Ovary (tissue), 7 donors: ENCODE measurements at regions not wholly inside any gene's neighbourhood (a gene's known extent, or its start where the extent isn't known, plus 50 kb on each side); places are given as distances from the start of the nearest gene placed in this dataset.

Experiments
- DNase-seq, 5 donors: peaks; one replicate each; pipeline ENCODE4 v3.0.0-alpha.2; 2019 to 2020
- H3K27ac ChIP-seq, 2 donors: fragments of 200-600 bp; one replicate each; pipeline versions ENCODE4 v1.5.1 to v1.8.0; 2019 to 2022
- H3K27me3 ChIP-seq: fragments of 200-600 bp; one replicate; pipeline ENCODE4 v1.8.0; 2022
- H3K36me3 ChIP-seq: fragments of 200-600 bp; sonication (generic); one replicate; pipeline ENCODE4 v1.5.1; 2019
- H3K4me1 ChIP-seq: one replicate; pipeline ENCODE4 v1.8.1; 2013; ENCODE audit warnings: mild to moderate bottlenecking, moderate library complexity; ENCODE audit not compliant: insufficient read depth
- H3K4me3 ChIP-seq: fragments of 200-600 bp; sonication (generic); one replicate; pipeline ENCODE4 v1.5.1; 2017
- H3K9me3 ChIP-seq, 2 donors: fragments of 200-600 bp in 1 of 2; sonication (generic) in 1 of 2; one replicate each; pipeline versions ENCODE4 v1.5.1 to v1.8.1; 2013 to 2019; ENCODE audit warnings: mild to moderate bottlenecking in 1 of 2, moderate library complexity in 1 of 2
- EP300 ChIP-seq: sonication (generic); formaldehyde crosslinking; IDR thresholded peaks from one replicate; pipeline ENCODE4 v1.6.1; 2017; ENCODE audit warnings: antibody characterized with exemption
- POLR2A ChIP-seq: fragments of 450-650 bp; IDR thresholded peaks from one replicate; pipeline ENCODE4 v1.6.1; 2017; ENCODE audit warnings: antibody characterized with exemption, mild to moderate bottlenecking, moderate library complexity
- WGBS, 3 donors: extraction: QIAGEN DNeasy Blood & Tissue Kit in 1 of 3; methylation state at CpG; one replicate each; pipeline versions ENCODE4 v1.1.5 to v1.1.7; 2013 to 2017; 5-methylcytosine and 5-hydroxymethylcytosine counted together
- intact Hi-C, 4 donors: fragments of 100-400 bp; cut with DNase I; formaldehyde crosslinking; loops; one replicate each; pipeline versions ENCODE4 v1.11.0 to v1.15.1; 2022 to 2023
- TF ChIP-seq, protein P1 (sequence below), 3 donors: fragments of 450-650 bp in 2 of 3; fragments of 200-600 bp in 1 of 3; IDR thresholded peaks; one replicate each; pipeline versions ENCODE4 v1.5.1 to v1.8.0; 2016 to 2022; ENCODE audit warnings: antibody characterized with exemption in 3 of 3, mild to moderate bottlenecking in 1 of 3
- donor health status: DM: no; HTN: no; CAD: no; lungs with moderate emphysema.
- donor health status: DM: no; HTN: no; CAD: no.
- donor health status: Bipolar disorder and iron deficiency.
- donor health status: DM: no; HTN: no; CAD: no.
- donor health status: DM: yes; HTN: yes; CAD: no.

DNA sequence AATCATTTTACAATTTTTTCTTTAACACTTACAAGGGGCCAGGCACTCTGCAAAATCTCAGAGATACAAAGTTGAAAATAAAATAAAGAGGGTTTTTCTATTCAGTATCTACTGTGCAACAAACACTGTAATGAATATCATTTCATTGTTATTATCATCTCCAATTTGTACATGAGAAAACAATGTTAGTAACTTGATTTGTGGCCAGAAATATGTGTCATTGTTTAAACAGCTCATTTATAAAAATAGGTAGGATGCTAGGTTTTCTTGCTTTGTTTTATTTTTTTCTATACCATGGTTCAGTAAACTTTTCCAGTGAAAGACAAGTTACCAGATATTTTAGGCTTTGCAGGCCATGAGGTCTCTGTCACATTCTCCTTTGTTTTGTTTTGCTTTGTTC, 318.1 kb upstream of the UBE2E2 start:
- no peak overlapping the region for H3K4me3 ChIP-seq
- TF ChIP-seq, protein P1, sequence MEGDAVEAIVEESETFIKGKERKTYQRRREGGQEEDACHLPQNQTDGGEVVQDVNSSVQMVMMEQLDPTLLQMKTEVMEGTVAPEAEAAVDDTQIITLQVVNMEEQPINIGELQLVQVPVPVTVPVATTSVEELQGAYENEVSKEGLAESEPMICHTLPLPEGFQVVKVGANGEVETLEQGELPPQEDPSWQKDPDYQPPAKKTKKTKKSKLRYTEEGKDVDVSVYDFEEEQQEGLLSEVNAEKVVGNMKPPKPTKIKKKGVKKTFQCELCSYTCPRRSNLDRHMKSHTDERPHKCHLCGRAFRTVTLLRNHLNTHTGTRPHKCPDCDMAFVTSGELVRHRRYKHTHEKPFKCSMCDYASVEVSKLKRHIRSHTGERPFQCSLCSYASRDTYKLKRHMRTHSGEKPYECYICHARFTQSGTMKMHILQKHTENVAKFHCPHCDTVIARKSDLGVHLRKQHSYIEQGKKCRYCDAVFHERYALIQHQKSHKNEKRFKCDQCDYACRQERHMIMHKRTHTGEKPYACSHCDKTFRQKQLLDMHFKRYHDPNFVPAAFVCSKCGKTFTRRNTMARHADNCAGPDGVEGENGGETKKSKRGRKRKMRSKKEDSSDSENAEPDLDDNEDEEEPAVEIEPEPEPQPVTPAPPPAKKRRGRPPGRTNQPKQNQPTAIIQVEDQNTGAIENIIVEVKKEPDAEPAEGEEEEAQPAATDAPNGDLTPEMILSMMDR (IDR thresholded peaks at IDR 0.05) = no peak
- no peak for TF ChIP-seq POLR2A
- no peak for TF ChIP-seq EP300
- H3K4me1 ChIP-seq = peaks cover 5% of the 10 kb centered on the region
- H3K27me3 ChIP-seq = no peaks in the 10 kb centered on the region
- no peaks in the 10 kb centered on the region for H3K9me3 ChIP-seq
- no peak for DNase-seq
- no peaks in the 10 kb centered on the region for H3K36me3 ChIP-seq
- H3K27ac ChIP-seq = no peak overlapping the region
- intact Hi-C loops = no loop called here

DNA sequence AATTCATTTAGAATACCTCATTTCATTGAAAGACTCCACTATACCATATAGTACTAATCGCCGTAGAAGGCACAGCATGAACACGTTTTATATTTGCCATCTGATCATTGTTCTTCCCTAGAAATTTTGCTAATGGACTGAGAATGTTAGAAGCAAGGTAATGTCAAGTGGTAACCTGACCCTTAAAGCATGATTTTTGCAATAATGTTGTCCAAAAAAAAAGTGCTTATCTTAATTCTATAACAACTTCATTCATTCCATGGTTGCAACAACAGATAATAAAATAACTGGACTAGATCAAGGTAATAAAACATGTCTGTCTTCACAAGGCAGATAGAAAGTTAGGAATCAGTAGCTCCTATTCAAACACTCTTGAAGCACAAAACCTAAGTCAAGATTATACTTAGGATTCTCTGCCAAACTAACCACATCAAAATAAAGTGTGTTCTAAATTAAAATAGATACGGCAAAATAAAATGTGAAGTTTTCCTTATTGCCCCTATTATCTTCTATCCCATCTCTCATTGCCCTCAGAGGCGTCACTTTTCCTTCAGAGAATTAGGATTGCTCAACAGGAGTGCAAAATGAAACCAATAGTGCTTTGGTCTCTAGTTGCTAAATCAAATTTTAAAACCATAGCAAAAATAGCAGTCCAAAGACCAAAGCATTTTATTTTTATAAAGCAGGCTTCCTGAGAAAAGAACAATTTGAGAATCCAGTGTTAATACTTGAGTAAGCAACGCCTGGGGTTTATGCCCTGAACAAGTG, 317.4 kb upstream of the UBE2E2 start:
- H3K4me3 ChIP-seq = no peak overlapping the region
- H3K27ac ChIP-seq = no peak overlapping the region
- 82 to 85% (median 84%) methylated on average over 6 of the region's 6 CpGs for WGBS, 3 donors
- no peak for TF ChIP-seq POLR2A
- no peak for TF ChIP-seq EP300
- TF ChIP-seq, protein P1 (IDR thresholded peaks at IDR 0.05) = no peak
- H3K36me3 ChIP-seq = no peaks in the 10 kb centered on the region
- intact Hi-C loops = no loop called here
- no peak for DNase-seq
- no peaks in the 10 kb centered on the region for H3K9me3 ChIP-seq
- H3K27me3 ChIP-seq = no peaks in the 10 kb centered on the region
- peaks cover 5% of the 10 kb centered on the region for H3K4me1 ChIP-seq

DNA sequence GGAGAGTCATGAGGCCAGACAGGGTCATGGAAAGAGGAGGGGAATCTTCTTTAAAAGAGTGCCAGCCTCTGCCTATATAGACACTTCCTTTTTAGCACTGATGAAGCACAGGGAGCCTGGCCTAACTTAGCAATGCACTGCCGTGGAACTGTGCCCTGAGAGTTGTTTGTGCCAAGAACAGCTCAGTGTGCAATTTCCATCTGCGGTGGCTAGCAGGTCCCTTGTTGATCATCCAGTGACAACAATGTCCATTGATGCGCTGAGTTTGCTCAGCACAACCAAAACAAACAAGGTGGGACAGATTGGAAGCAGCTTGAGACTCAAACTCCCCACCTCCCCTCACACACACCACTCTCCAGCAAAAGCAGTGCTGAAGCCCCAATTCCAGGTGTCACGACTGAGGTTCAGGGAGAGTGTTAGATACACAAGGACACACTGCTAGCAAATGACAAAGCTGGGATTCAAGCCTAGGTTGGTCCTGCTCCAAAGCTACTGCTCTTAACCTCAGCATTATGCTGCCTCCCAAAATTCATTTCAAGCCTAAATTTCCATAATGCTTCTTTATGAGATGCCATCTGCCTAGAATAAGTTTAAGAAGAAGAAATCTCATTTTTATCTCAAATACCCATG, 316.6 kb upstream of the UBE2E2 start:
- peaks cover 5% of the 10 kb centered on the region for H3K4me1 ChIP-seq
- peak in 2 of 5 donors; percentile 25 to 36 for DNase-seq
- H3K36me3 ChIP-seq = no peaks in the 10 kb centered on the region
- no peaks in the 10 kb centered on the region for H3K27me3 ChIP-seq
- 71 to 75% (median 73%) methylated on average over 4 of the region's 4 CpGs for WGBS, 3 donors
- intact Hi-C loops = no loop called here
- no peak overlapping the region for H3K4me3 ChIP-seq
- no peaks in the 10 kb centered on the region for H3K9me3 ChIP-seq
- H3K27ac ChIP-seq = no peak overlapping the region
- TF ChIP-seq POLR2A = no peak
- TF ChIP-seq EP300 = no peak
- TF ChIP-seq, protein P1 (IDR thresholded peaks at IDR 0.05) = no peak

DNA sequence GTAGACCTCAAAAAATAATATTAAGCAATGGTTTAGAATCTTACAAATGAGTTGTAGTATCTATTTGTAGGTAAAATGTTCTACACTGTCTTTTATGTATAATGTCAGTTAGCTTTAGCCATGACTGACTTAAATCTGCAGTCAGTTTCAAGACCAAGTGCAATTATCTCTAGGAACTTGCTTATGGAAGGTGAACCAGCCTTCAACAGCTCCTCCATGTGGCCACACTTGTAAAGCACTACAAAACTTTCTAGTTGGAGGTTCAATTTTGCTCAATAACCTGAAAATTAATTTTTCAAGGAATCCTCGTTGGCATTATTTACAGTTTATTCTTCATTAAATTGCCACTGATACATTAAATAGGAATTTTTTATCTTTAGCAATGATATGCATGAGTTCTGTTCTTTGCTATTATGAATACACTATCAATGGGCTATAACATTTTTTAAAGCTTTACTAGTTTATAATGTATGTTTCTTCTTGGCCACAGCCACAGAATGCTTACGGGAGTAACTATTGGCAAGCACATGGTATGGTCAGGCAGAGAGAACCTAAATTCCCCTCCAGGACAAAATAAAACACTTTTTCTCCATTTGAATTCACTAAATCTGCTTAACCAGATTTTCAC, 315.3 kb upstream of the UBE2E2 start:
- Histone ChIP-seq H3K4me1 (peaks cover 5% of the 10 kb centered on the region), H3K27ac (no peak overlapping the region), H3K9me3 (no peaks in the 10 kb centered on the region), H3K36me3 (no peaks in the 10 kb centered on the region), H3K27me3 (no peaks in the 10 kb centered on the region), H3K4me3 (no peak overlapping the region)
- DNase-seq = no peak
- intact Hi-C loops = no loop called here
- WGBS, 3 donors = 23 to 33% (median 25%) methylated on average over 2 of the region's 2 CpGs
- no peak for TF ChIP-seq POLR2A
- TF ChIP-seq, protein P1 (IDR thresholded peaks at IDR 0.05) = peak in 2 of 3 donors; percentile 13 to 15
